ENCODE measurements at regions not wholly inside any gene's neighbourhood (a gene's known extent, or its start where the extent isn't known, plus 50 kb on each side); places are given as distances from the start of the nearest gene placed in this dataset.
A peak's percentile ranks its signal among the peaks of the same experiment; 100 is the strongest.

DNA sequence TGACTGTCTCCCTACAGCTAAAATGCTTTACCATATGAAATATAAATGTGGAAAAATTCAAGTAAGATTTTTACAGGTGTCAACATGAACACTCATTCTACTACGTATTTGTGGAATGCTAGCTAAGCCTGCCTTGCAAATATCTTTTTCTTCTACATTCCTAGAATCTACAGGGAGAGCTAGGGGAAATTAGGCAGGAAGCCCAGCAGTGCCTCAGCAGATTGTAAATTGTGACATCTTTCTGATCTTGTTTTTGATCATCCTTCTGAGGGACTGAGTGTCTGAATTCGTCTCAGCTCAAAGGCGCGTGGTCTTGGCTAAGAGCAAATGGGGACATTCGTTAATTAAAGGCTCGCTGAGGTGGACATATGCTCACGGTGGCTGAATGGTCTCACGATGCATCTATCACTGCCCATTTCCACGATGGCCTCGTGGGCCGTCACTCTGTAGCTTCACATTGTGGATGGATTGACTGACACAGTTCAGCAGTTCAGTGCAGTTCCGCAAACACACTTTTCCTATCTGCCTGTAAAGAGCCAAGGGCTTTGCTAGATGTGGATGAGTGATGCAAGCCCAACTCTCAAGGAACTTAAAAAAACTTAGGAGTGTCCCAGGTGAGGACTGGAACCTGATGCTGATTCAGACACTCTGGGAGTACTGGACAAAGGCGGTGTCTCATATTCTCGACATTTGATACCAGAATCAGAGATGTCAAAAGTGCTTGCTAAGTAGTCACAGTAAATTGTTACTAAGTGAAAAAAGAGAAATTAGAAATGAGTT, 562.5 kb downstream of the EFNB2 start:
- no peaks in the 10 kb centered on the region for H3K9me3 ChIP-seq
- no peak for TF ChIP-seq POLR2A (IDR thresholded peaks at IDR 0.05; ENCODE audit: low read depth)
- TF ChIP-seq POLR2AphosphoS5 (IDR thresholded peaks at IDR 0.05) = no peak
- no peak for TF ChIP-seq EP300 (IDR thresholded peaks at IDR 0.05)
- TF ChIP-seq, protein P1, sequence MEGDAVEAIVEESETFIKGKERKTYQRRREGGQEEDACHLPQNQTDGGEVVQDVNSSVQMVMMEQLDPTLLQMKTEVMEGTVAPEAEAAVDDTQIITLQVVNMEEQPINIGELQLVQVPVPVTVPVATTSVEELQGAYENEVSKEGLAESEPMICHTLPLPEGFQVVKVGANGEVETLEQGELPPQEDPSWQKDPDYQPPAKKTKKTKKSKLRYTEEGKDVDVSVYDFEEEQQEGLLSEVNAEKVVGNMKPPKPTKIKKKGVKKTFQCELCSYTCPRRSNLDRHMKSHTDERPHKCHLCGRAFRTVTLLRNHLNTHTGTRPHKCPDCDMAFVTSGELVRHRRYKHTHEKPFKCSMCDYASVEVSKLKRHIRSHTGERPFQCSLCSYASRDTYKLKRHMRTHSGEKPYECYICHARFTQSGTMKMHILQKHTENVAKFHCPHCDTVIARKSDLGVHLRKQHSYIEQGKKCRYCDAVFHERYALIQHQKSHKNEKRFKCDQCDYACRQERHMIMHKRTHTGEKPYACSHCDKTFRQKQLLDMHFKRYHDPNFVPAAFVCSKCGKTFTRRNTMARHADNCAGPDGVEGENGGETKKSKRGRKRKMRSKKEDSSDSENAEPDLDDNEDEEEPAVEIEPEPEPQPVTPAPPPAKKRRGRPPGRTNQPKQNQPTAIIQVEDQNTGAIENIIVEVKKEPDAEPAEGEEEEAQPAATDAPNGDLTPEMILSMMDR (IDR thresholded peaks at IDR 0.05) = no peak
- no peak overlapping the region for H3K27ac ChIP-seq (replicated peaks in 1 of 4)
- peak; percentile 72 for DNase-seq (ENCODE audit: extremely low spot score)
- no peak overlapping the region for H3K4me3 ChIP-seq
- H3K27me3 ChIP-seq = no peaks in the 10 kb centered on the region
- 94% methylated on average over 14 of the region's 14 CpGs for WGBS
- intact Hi-C loops (cut with DNase I) = no loop called here
- H3K36me3 ChIP-seq = no peaks in the 10 kb centered on the region
- no peaks in the 10 kb centered on the region for H3K4me1 ChIP-seq

DNA sequence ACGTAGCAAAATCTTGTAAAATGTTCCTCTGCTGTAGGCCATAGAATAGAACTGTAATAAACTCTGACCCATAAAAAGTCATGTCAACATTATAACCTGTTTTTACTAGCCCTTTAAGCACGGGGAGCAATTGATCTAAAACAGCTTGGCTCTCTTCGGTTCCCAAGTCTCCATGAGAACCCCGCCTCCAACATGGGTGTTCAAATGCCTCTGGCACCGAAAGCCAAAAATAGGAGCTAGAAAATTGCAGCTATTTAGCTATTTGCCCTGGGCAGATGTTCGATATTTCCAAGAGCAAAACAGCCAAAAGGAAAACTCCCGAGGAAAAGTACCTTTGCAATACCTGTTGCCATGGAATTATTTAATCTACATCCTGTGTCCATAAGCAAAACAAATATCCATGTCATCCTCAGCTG, 563.1 kb downstream of the EFNB2 start:
- no peaks in the 10 kb centered on the region for H3K4me1 ChIP-seq
- 56% methylated on average over 7 of the region's 7 CpGs for WGBS
- no peak overlapping the region for H3K4me3 ChIP-seq
- no peaks in the 10 kb centered on the region for H3K36me3 ChIP-seq
- H3K9me3 ChIP-seq = no peaks in the 10 kb centered on the region
- H3K27ac ChIP-seq (replicated peaks in 1 of 4) = no peak overlapping the region
- no peaks in the 10 kb centered on the region for H3K27me3 ChIP-seq
- TF ChIP-seq POLR2A (IDR thresholded peaks at IDR 0.05; ENCODE audit: low read depth) (no peak), POLR2AphosphoS5 (IDR thresholded peaks at IDR 0.05) (no peak), EP300 (IDR thresholded peaks at IDR 0.05) (no peak)
- TF ChIP-seq, protein P1 (IDR thresholded peaks at IDR 0.05) = no peak
- intact Hi-C loops (cut with DNase I) = no loop called here
- peak; percentile 39 for DNase-seq (ENCODE audit: extremely low spot score)

DNA sequence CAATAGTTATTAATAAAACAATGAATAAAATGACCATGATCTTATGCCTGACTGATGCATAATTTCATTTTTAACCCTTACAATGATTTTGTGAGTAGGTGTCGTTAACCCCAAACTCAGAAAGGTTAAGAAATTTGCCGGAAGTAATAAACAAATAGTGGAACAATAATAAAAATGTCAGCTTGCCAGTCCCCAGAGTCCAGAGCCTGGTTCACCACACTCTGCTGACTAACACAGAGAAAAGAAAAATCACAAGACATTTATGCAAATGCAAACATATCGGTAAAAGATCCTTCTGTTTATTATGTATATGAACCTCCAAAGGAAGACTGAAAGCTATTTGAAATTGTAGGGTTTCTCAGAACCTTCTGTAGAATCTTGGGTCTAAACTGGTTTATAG, 563.7 kb downstream of the EFNB2 start:
- Histone ChIP-seq H3K27me3 (no peaks in the 10 kb centered on the region), H3K4me1 (no peaks in the 10 kb centered on the region), H3K4me3 (no peak overlapping the region), H3K27ac (replicated peaks in 1 of 4) (no peak overlapping the region), H3K9me3 (no peaks in the 10 kb centered on the region), H3K36me3 (no peaks in the 10 kb centered on the region)
- DNase-seq (ENCODE audit: extremely low spot score) = no peak
- intact Hi-C loops (cut with DNase I) = no loop called here
- WGBS = 76% methylated on average over 3 of the region's 3 CpGs
- no peak for TF ChIP-seq POLR2A (IDR thresholded peaks at IDR 0.05; ENCODE audit: low read depth)
- TF ChIP-seq EP300 (IDR thresholded peaks at IDR 0.05) = no peak
- TF ChIP-seq, protein P1 (IDR thresholded peaks at IDR 0.05) = no peak
- TF ChIP-seq POLR2AphosphoS5 (IDR thresholded peaks at IDR 0.05) = no peak

DNA sequence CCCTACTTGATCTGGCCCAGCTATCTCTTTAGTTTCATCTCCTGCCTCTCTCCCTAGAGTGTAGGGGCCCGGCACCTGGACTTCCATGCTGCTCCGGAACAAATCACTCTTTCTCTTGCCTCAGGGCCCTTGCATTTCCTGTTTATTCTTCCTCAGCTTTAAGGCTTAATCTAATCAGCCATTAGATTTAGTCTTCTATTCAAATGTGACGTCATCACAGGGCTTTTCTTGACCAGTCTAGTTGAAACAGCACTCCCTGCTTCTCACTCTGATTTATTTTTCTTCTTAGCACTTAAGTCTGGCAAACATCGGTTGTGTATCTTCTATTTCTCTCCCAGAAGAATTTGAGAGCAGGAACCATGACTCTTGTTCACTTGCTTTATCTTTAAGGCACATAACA, 564.1 kb downstream of the EFNB2 start:
- intact Hi-C loops (cut with DNase I) = no loop called here
- Histone ChIP-seq H3K4me3 (no peak overlapping the region), H3K27me3 (no peaks in the 10 kb centered on the region), H3K4me1 (no peaks in the 10 kb centered on the region), H3K27ac (replicated peaks in 1 of 4) (no peak overlapping the region), H3K9me3 (no peaks in the 10 kb centered on the region), H3K36me3 (no peaks in the 10 kb centered on the region)
- DNase-seq (ENCODE audit: extremely low spot score) = no peak
- TF ChIP-seq POLR2AphosphoS5 (IDR thresholded peaks at IDR 0.05) = no peak
- no peak for TF ChIP-seq EP300 (IDR thresholded peaks at IDR 0.05)
- TF ChIP-seq POLR2A (IDR thresholded peaks at IDR 0.05; ENCODE audit: low read depth) = no peak
- TF ChIP-seq, protein P1 (IDR thresholded peaks at IDR 0.05) = no peak
- WGBS = 79% methylated on average over 4 of the region's 4 CpGs

DNA sequence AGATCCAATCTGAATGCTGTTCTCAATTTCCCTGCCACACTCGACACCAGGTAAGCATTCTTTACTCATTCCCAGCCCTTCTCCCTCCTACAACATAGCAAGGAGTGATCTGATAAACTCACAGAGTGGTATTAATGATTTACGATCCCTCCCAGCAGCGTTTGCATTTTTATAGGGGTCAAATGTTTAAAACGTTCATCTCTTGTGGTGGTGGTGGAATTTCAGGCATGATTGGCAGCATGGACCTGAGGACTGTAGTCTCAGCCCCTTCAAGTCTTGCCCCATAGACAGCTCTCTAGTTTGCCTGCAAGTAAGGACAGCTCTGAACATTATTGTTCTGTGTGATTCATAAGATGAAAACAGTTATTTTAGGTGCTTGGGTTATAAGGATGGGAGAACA, 565.7 kb downstream of the EFNB2 start:
- TF ChIP-seq EP300 (IDR thresholded peaks at IDR 0.05) (no peak), POLR2AphosphoS5 (IDR thresholded peaks at IDR 0.05) (no peak), POLR2A (IDR thresholded peaks at IDR 0.05; ENCODE audit: low read depth) (no peak)
- TF ChIP-seq, protein P1 (IDR thresholded peaks at IDR 0.05) = no peak
- peak; percentile 55 for DNase-seq (ENCODE audit: extremely low spot score)
- Histone ChIP-seq H3K27me3 (no peaks in the 10 kb centered on the region), H3K4me1 (no peaks in the 10 kb centered on the region), H3K36me3 (no peaks in the 10 kb centered on the region), H3K4me3 (no peak overlapping the region), H3K9me3 (no peaks in the 10 kb centered on the region), H3K27ac (replicated peaks in 1 of 4) (no peak overlapping the region)
- WGBS = 36% methylated on average over 4 of the region's 4 CpGs
- intact Hi-C loops (cut with DNase I) = no loop called here

Measured in esophagus muscularis mucosa (tissue), 4 donors.